GM23338 (cell line): ENCODE measurements at regions not wholly inside any gene's neighbourhood (a gene's known extent, or its start where the extent isn't known, plus 50 kb on each side); places are given as distances from the start of the nearest gene placed in this dataset.

ENCODE experiments used
- ATAC-seq: fragments of 200-7000 bp; cut with Tn5 transposase; 3 replicates; pipeline ENCODE4 v1.9.1; 2020
- DNase-seq: peaks from one replicate; pipeline ENCODE4 v3.0.0-alpha.2; 2015; ENCODE audit warnings: low spot score
- H2AFZ ChIP-seq: fragments of 200-600 bp; sonication (generic); 2 replicates; pipeline ENCODE4 v1.8.0; 2016; ENCODE audit warnings: antibody characterized with exemption, mild to moderate bottlenecking, moderate library complexity
- H3F3A ChIP-seq: fragments of 200-600 bp; sonication (generic); replicated peaks from 2 replicates; pipeline ENCODE4 v1.8.0; 2017; ENCODE audit warnings: antibody characterized with exemption, mixed run types, low read depth
- H3K27ac ChIP-seq: fragments of 200-600 bp; sonication (generic); 2 replicates; pipeline ENCODE4 v1.6.1; 2016; ENCODE audit warnings: low read depth
- H3K27me3 ChIP-seq: fragments of 200-600 bp; sonication (generic); 2 replicates; pipeline ENCODE4 v1.8.0; 2016; ENCODE audit warnings: mild to moderate bottlenecking, mixed run types, moderate library complexity; ENCODE audit not compliant: insufficient read depth
- H3K36me3 ChIP-seq: fragments of 200-600 bp; sonication (generic); 2 replicates; pipeline ENCODE4 v1.8.0; 2016; ENCODE audit warnings: mild to moderate bottlenecking; ENCODE audit not compliant: insufficient read depth
- H3K4me1 ChIP-seq: fragments of 200-600 bp; sonication (generic); 2 replicates; pipeline ENCODE4 v1.8.0; 2016; ENCODE audit warnings: mild to moderate bottlenecking, moderate library complexity; ENCODE audit not compliant: insufficient read depth
- H3K4me2 ChIP-seq: fragments of 200-600 bp; sonication (generic); 2 replicates; pipeline ENCODE4 v1.7.1; 2017; ENCODE audit warnings: mixed run types
- H3K4me3 ChIP-seq: fragments of 200-600 bp; sonication (generic); 2 replicates; pipeline ENCODE4 v1.6.1; 2016; ENCODE audit warnings: mixed run types
- H3K79me2 ChIP-seq: fragments of 200-600 bp; sonication (generic); replicated peaks from 2 replicates; pipeline ENCODE4 v1.8.0; 2017; ENCODE audit warnings: mild to moderate bottlenecking; ENCODE audit not compliant: insufficient read depth
- H3K9me2 ChIP-seq: fragments of 200-600 bp; sonication (generic); 2 replicates; pipeline ENCODE4 v1.8.0; 2017; ENCODE audit not compliant: insufficient read depth
- H4K20me1 ChIP-seq: fragments of 200-600 bp; sonication (generic); replicated peaks from 2 replicates; pipeline ENCODE4 v1.8.0; 2017; ENCODE audit warnings: mild to moderate bottlenecking; ENCODE audit not compliant: insufficient read depth
- H3K27ac Mint-ChIP-seq: 2 replicates; pipeline ENCODE4 v1.8.0; 2020; ENCODE audit warnings: inconsistent platforms, mild to moderate bottlenecking, moderate library complexity, mixed read lengths
- H3K27me3 Mint-ChIP-seq: 3 replicates; pipeline ENCODE4 v1.8.0; 2022; ENCODE audit warnings: low read depth, mild to moderate bottlenecking, moderate library complexity, mixed read lengths, inconsistent platforms; ENCODE audit not compliant: insufficient read depth, poor library complexity
- H3K36me3 Mint-ChIP-seq: 3 replicates; pipeline ENCODE4 v1.8.0; 2021; ENCODE audit warnings: low read depth, mild to moderate bottlenecking, inconsistent platforms, moderate library complexity, mixed read lengths
- H3K4me1 Mint-ChIP-seq: 3 replicates; pipeline ENCODE4 v1.8.0; 2020; ENCODE audit warnings: mild to moderate bottlenecking, inconsistent platforms, mixed read lengths
- H3K4me3 Mint-ChIP-seq: 3 replicates; pipeline ENCODE4 v1.8.0; 2021; ENCODE audit warnings: moderate library complexity, mild to moderate bottlenecking, inconsistent platforms, mixed read lengths
- H3K9me3 Mint-ChIP-seq: 3 replicates; pipeline ENCODE4 v1.8.0; 2020; ENCODE audit warnings: moderate library complexity, mild to moderate bottlenecking, inconsistent platforms, mixed read lengths
- CREB1 ChIP-seq: fragments of 250-450 bp; sonication (Bioruptor Pico); IDR thresholded peaks from 2 replicates; pipeline ENCODE4 v1.5.0; 2020; ENCODE audit warnings: low read depth, mild to moderate bottlenecking, moderate library complexity
- CTCF ChIP-seq, 2 experiments: fragments of 200-600 bp in 1 of 2; sonication (generic) in 1 of 2; conservative IDR thresholded peaks; 2 replicates each; pipeline versions ENCODE4 v1.5.1 to v1.6.1; 2016 to 2017; ENCODE audit warnings: antibody characterized with exemption in 2 of 2, low read depth in 2 of 2, mild to moderate bottlenecking in 2 of 2, moderate library complexity in 1 of 2
- ETS1 ChIP-seq: IDR thresholded peaks from 2 replicates; pipeline ENCODE4 v1.6.1; 2016; ENCODE audit warnings: antibody characterized with exemption
- EZH2 ChIP-seq: fragments of 200-600 bp; sonication (generic); IDR thresholded peaks from one replicate; pipeline ENCODE4 v1.8.0; 2017; ENCODE audit warnings: antibody characterized with exemption, mild to moderate bottlenecking, low read depth; ENCODE audit not compliant: unreplicated experiment
- EZH2phosphoT487 ChIP-seq: fragments of 200-600 bp; sonication (generic); IDR thresholded peaks from one replicate; pipeline ENCODE4 v1.8.1; 2018; ENCODE audit warnings: antibody characterized with exemption; ENCODE audit not compliant: unreplicated experiment
- JUNB ChIP-seq: IDR thresholded peaks from one replicate; pipeline ENCODE4 v1.6.1; 2016; ENCODE audit warnings: antibody characterized with exemption; ENCODE audit not compliant: unreplicated experiment
- NANOG ChIP-seq: IDR thresholded peaks from 2 replicates; pipeline ENCODE4 v1.6.1; 2016; ENCODE audit warnings: antibody characterized with exemption, borderline replicate concordance
- POLR2AphosphoS5 ChIP-seq: IDR thresholded peaks from 2 replicates; pipeline ENCODE4 v1.6.1; 2016; ENCODE audit warnings: antibody characterized with exemption, low read depth
- REST ChIP-seq: IDR thresholded peaks from one replicate; pipeline ENCODE4 v1.6.1; 2018; ENCODE audit warnings: antibody characterized with exemption; ENCODE audit not compliant: unreplicated experiment
- STAT1 ChIP-seq: IDR thresholded peaks from one replicate; pipeline ENCODE4 v1.6.1; 2016; ENCODE audit warnings: antibody characterized with exemption; ENCODE audit not compliant: unreplicated experiment
- ZNF114 ChIP-seq: fragments of 250-450 bp; sonication (Bioruptor Pico); IDR thresholded peaks from 2 replicates; pipeline ENCODE4 v1.5.0; 2020; ENCODE audit warnings: mild to moderate bottlenecking, moderate library complexity
- ZNF331 ChIP-seq: fragments of 250-450 bp; sonication (Bioruptor Pico); IDR thresholded peaks from 2 replicates; pipeline ENCODE4 v1.5.0; 2020; ENCODE audit warnings: low read depth, mild to moderate bottlenecking, moderate library complexity

- TF ChIP-seq ZNF331 (CRISPR knock-in tag) (no peak), CTCF (conservative IDR thresholded peaks at IDR 0.05; ENCODE audit: low read depth in 2 of 2) (no peak), NANOG (no peak), ETS1 (no peak), EZH2phosphoT487 (no peak), EZH2 (no peak), STAT1 (no peak)
These were observed 79.8 kb downstream of the PRORP start (continued) for GRCh38 chr14:35202195-35202594.

- Histone ChIP-seq H3F3A (no peaks in the 10 kb centered on the region), H3K79me2 (no peaks in the 10 kb centered on the region), H3K27ac (no peak overlapping the region), H3K9me2 (no peaks in the 10 kb centered on the region), H2AFZ (no peak overlapping the region), H3K27me3 (no peaks in the 10 kb centered on the region), H3K36me3 (no peaks in the 10 kb centered on the region), H3K4me1 (no peaks in the 10 kb centered on the region), H4K20me1 (no peaks in the 10 kb centered on the region), H3K4me3 (no peak overlapping the region), H3K4me2 (no peak overlapping the region)
- Mint-ChIP-seq H3K4me1 (no peaks in the 10 kb centered on the region), H3K36me3 (no peaks in the 10 kb centered on the region), H3K27ac (no peak overlapping the region), H3K27me3 (peaks cover 2% of the 10 kb centered on the region), H3K9me3 (no peaks in the 10 kb centered on the region), H3K4me3 (no peak overlapping the region)
- DNase-seq (no peak), ATAC-seq (no peak)
- TF ChIP-seq EZH2phosphoT487: no peak
- no peak for TF ChIP-seq CREB1 (CRISPR knock-in tag)
- no peak for TF ChIP-seq JUNB
- TF ChIP-seq STAT1: no peak
- TF ChIP-seq ZNF114: no peak
- no peak for TF ChIP-seq POLR2AphosphoS5
- no peak for TF ChIP-seq ETS1
- TF ChIP-seq NANOG: no peak
- TF ChIP-seq EZH2: no peak
- TF ChIP-seq REST: no peak
- no peak for TF ChIP-seq CTCF (conservative IDR thresholded peaks at IDR 0.05; ENCODE audit: low read depth in 2 of 2)
These were observed 83.4 kb downstream of the PRORP start for GRCh38 chr14:35205737-35206136.
